GM19455 (cell line): ENCODE measurements at regions not wholly inside any gene's neighbourhood (a gene's known extent, or its start where the extent isn't known, plus 50 kb on each side); places are given as distances from the start of the nearest gene placed in this dataset.
"Not testable (repeated sequence)": the region's sequence is repeated elsewhere in the genome, so short reads cannot be mapped to it uniquely, and the experiment has no call there.

ENCODE experiments used
- ATAC-seq: cut with Tn5 transposase; IDR thresholded peaks from one replicate; pipeline ENCODE4 v1.9.1; 2021; ENCODE audit not compliant: unreplicated experiment

- ATAC-seq, result no peak
These were observed 271.2 kb downstream of the FBXO8 start for GRCh38 chr4:174012135-174012885.

DNA sequence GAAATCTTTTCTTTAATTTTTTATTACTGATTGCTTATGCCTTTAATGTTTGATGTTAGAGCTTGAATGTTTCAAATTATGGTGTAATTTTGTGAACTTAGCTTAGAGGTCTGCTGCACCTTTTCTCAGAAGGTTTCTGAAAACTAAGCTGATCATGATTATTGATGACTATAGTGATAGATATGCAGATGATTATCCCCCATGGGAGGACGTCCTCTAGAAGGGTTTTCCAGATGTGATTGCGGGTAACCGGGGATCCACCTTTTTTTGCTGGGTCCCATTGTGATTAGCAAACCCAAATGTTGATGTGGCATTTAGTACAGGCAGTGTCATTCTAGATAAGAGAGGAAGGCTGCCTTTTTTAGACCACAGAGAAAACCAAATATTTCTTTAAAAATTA is 272.9 kb downstream of the FBXO8 start:
- no peak for ATAC-seq

GRCh38 chr4:174009686-174010451 is 273.6 kb downstream of the FBXO8 start:
- ATAC-seq, result no peak

DNA sequence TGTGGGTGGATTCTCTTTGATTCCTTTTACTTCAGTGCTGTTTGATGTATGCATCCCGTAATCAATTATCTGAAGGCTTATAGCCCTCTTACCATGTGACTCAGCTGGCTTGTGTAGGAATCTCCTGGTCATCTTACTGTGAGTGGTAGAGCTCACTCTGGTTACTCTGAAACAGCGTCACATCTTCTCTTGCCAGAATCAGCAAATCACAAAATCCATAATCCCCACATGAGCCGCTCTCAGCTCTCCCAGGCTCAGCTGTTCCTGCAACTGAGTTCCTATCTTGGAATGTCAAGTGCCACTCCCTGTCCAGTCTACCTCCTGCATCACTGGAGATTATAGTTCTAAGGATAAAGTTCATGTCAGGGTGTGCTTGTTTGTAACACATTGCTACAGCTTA is 278.0 kb downstream of the FBXO8 start:
- ATAC-seq, result no peak

GRCh38 chr4:173998471-173999144 is 284.9 kb downstream of the FBXO8 start:
- no peak for ATAC-seq

- not testable (repeated sequence) for ATAC-seq
These were observed 287.7 kb downstream of the FBXO8 start for GRCh38 chr4:173995779-173996178.

GRCh38 chr4:173991814-173992213 is 291.7 kb downstream of the FBXO8 start:
- ATAC-seq, result no peak

- no peak for ATAC-seq
These were observed 292.2 kb downstream of the FBXO8 start for GRCh38 chr4:173991316-173991715.

DNA sequence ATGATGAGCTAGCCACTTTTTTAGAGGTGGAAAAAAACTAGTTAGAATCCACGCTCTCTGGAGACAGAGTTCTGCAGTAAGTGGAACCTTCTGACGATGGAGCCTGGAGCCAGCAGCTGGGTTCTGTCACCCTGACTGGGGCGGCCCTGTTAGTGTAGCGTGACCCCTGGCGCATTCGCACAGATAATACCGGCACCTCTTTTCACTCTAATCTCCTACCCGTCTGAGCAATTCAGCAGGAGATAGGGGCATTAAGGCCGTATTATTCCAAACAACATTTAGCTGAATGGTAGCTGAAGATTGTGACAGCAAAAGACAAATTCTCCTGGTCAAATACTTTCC is 292.6 kb downstream of the FBXO8 start:
- ATAC-seq, result no peak

DNA sequence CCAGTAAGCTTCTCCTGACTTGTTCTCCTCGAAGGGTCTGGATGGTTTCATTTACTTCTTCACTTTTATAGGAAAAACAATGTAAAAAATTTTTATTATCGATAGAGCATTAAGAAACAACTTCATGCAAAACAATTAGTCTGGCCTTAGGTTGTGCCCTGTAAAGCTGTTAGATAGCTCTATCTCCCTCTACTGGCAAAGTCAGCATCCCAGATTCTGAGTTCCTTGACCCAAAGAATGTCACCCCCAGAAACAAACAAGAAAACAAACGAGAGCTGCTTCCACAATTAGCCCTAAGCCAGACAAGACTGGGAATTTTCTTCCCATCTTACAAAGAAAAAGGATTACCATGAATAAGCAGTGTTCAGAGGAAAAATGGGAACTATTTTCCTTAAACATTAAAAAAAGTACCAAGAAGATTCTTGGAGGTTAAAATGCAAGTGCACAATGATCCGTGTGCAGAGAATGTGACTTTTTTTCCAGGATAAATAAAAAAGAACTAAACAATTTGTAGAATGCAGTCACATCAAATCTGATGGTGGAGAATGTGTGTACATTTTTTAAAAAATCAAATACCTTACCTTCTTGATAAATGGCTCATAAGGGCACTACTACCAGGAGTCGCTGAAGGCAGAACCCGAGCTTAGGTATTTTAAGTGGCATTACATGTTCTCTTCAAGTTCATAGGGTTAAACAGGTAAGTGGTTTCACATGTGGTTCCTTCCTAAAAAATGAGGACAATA is 293.2 kb downstream of the FBXO8 start:
- no peak for ATAC-seq

GRCh38 chr4:173963523-173963922 is 319.9 kb downstream of the FBXO8 start:
- not testable (repeated sequence) for ATAC-seq

GRCh38 chr4:173960398-173960797 is 323.1 kb downstream of the FBXO8 start:
- ATAC-seq, result no peak

DNA sequence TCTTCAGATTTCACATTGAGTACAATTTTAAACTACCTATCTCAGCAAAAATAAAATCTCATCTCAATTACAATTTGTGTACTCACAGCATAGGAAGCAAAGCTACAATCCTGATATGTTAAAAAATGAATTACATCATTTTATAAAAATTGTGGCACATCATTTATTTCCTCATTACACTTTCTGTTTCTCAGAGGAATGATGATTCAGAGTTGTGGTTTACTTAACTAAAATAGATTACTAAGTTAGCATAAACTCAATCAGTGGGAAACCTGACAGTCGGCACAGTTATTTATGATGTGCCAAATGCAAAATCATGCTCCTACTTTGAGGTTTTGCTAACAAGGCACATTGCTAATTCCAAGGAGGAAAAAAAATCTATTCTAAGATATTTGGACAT is 325.0 kb downstream of the FBXO8 start:
- ATAC-seq, result no peak

DNA sequence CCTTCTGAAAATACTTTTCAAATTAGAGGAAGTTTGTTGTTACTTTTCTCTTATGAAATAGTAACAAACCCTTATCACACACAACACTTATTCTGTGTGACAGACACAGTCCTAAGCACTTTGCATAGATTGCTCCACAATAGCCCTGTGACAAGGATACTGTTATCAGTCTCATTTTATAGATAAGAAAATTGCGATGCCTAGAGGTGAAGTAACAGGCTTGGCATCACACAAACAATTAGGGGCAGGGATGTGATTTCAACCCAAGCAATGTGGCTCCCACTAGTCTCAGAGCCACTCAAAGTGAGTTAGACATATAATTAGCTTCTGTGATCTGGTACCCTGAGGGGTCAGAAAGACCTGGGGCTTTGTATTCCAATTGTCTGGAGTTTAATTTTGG is 339.9 kb downstream of the FBXO8 start:
- no peak for ATAC-seq

- no peak for ATAC-seq
These were observed 343.3 kb downstream of the FBXO8 start for GRCh38 chr4:173940146-173940545.

DNA sequence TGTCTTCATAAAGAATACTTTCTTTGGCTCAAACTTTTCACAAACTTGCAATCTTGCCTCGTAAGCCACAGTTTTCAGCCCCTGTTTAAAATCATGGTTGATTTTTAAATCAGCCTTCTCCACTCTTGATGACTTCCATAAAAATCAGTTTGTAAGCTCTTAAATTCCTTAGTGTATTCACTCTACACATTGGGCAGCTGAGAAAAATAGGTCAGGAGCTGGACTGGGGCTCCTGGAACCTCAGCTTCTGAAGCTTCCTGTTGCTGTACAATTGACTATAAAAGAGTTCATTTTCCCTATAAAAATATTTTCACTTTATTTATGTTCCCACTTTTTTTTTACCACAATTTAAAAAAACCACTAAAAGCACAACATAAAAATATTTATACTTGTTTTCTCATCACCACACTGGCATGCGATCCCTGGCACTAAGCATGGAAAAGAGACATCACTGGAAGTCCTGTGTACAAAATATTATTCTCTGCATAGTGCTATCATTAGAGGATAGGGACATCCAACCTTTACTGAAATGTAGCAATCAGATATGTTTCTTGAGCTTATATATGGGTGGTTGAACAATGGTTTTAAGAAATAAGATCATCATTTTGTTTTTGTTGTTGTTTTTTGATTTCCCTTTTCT is 345.7 kb downstream of the FBXO8 start:
- ATAC-seq, result no peak

- no peak for ATAC-seq
These were observed 346.6 kb downstream of the FBXO8 start for GRCh38 chr4:173936861-173937260.

DNA sequence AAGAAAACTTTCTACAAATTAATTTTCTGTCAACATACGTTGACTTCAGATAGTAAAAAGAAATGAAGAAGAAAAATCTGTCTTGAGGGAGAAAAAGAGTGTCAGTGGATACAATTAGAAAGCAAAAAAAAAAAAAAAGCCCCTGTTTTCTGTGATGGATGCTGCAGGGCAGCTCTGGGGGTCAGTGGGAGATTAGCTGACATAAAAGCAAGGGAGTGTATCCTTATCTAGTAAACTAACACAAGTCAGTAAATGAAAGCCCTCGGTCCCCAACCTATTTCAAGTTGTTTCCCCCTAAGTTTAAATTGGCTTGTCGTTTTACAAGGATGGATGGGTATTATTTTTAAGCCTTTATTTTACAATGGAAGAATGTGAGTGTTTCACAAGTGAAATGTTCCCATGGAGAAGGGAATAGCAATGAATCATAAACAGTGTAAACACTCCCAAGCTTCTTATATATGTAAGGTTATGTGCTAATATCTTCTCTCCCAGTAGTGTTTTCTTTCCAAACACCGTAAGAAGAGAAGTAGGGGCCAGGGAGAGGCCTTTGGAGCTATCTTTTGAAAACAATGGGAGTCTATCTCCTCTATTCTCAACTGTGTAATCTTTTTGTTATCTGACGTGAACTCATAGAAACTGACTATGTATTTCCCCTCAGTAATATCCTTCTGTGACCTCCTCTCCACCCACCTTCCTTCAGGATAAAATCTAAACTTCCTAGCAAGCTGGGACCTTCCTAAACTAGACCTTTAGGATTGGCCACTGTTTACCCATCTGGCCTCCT is 347.7 kb downstream of the FBXO8 start:
- ATAC-seq, result no peak

DNA sequence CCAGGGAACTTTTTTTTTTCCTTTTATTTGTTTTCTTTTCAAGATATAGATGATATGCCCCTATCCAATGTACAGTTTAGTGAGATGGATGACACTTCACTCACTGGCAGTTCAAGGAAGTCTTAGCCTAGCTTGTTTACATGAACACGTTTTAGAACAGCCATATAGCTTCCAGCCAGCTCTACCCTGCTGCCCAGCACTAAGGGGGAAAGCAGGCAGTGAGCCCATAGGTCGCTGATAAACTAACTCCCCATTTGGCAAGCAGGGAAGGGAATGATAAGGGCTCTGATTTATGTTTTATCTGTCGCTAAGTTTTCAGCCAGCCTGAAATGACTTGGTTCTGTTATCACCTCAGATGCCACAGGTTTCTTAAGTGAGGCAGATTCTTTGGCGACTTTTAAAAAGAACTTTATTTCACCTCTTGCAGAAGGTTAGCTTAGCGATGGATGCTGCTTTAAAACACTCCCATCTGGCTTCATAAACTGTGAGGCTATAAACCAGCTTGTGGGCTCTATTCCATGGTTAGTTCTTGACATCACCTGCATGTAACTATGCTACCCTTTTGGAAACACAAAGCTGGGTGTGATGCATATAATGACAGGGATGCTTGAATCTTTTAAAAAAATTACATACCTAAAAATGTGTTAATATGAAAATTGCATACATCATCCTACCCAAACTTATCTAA is 348.4 kb downstream of the FBXO8 start:
- ATAC-seq, result no peak

- ATAC-seq, result no peak
These were observed 349.3 kb downstream of the FBXO8 start for GRCh38 chr4:173934201-173934600.
